GM11168 (cell line): ENCODE measurements at regions not wholly inside any gene's neighbourhood (a gene's known extent, or its start where the extent isn't known, plus 50 kb on each side); places are given as distances from the start of the nearest gene placed in this dataset.
"Not testable (repeated sequence)": the region's sequence is repeated elsewhere in the genome, so short reads cannot be mapped to it uniquely, and the experiment has no call there.

ENCODE experiments used
- in situ Hi-C: fragments of 300-500 bp; cut with MboI; formaldehyde crosslinking; loops from one replicate; pipeline ENCODE4 v1.12.0; 2022; ENCODE audit warnings: low sequenced_read_pairs; ENCODE audit not compliant: unreplicated experiment

DNA sequence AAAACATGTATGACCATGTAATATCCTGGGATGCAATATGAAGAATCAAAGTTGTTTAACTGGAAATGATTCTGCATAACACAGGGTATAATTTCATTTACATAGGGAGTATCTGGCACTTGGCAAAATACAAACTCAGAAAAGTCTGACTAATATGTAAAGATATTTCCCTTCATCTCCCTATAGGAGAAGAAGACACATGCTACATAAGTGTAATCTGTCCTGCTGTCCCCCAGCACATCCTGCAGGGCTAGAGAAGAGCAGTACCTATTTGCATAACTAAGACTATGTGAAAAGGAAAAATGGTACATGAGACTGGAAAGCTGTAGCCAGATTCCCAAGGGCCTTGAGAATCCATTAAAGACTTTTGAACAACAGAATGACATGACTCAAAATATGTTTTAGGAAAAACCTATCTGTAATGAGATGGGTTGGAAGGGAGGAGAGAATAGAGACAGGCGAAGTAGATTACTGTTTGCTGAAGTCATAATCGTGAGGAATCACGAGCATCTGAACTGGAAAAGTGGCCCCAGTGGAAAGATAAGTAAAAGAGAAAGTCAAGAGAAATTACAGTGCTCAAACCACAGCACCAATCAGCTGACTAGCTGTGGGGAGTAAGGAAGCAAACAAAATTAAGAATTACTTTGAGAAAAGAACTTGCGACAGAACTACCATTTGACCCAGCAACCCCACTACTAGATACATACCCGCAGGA, 155.1 kb upstream of the HMGA2 start:
- in situ Hi-C loops, result no loop called here

DNA sequence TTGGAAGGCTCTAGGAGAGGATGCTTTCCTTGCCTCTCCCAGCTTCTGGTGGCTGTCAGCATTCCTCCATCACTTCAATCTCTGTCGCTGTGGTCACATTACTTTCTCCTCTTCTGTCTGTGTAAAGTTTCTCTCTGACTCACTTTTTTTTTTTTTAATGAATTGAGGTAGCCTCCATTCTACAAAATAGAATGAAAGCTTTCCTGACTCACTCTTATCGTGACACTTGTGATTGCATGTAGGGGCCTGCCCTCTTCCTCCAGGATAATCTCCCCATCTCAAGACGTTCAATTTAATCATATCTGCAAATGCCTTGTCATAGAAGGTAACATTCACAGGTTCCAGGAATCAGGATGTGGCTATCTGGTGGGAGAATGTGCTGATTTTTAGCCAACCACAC, 153.5 kb upstream of the HMGA2 start:
- in situ Hi-C loops, result no loop called here

DNA sequence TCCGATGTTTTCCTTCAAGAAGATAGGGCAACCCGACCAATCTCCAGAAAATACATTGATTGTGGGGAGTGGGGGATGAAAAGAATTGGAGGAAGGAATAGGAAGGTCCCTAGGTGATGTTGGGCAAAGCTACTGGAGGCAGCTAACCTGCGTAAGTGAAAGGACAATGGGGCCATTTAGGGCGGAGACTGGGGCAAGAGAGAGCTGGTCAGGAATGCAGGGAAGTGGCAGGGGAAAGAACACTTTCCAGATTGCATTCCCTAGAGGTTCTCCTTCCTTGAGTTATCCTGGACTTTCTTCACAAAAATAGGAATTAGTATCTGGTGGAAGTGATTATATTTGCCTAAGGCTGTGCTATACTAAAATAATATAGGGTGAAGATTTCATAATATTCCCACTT, 151.8 kb upstream of the HMGA2 start:
- in situ Hi-C loops, result no loop called here

DNA sequence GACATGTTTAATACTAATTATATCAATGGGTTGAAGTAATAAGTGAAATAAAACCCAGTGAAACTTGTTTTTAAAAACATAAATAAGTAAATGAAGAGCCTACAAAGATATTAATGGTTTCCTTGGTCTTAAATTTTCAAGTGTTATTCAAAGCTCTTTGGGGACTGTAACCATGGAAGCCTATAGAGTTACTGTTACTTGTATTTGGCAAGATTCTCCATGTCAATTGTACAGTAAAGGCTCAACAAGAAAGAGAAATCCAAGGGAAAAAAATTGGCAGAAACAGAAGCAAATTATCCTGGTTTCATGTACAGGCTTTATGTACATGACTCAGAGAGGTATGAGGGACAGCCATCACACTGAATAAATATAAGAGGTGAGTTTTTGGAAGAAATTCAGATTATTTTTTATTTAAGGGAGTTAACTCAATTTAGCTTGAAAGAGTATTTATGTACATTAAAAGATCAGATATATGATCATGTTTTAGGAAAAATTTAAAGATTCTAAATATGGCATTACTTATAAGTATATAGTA, 151.1 kb upstream of the HMGA2 start:
- in situ Hi-C loops, result no loop called here

DNA sequence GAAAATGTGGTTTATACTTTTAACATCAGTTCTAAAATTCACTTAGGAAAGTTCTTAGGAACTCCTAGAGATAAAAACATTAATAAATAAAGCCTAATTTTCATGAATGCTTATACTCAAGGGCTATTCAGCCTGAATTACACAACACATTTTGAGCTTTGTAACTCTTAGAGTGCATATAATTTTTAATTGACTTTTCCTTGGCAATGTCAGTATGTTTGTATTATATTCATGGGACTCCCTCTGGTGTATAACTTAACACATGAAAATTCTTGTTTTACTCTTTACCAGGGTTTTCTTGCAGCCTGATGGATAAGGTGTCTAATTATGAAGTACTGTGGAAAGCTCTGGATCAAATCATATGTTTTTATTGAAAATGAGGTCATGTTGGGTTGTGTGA, 150.6 kb upstream of the HMGA2 start:
- in situ Hi-C loops, result no loop called here

DNA sequence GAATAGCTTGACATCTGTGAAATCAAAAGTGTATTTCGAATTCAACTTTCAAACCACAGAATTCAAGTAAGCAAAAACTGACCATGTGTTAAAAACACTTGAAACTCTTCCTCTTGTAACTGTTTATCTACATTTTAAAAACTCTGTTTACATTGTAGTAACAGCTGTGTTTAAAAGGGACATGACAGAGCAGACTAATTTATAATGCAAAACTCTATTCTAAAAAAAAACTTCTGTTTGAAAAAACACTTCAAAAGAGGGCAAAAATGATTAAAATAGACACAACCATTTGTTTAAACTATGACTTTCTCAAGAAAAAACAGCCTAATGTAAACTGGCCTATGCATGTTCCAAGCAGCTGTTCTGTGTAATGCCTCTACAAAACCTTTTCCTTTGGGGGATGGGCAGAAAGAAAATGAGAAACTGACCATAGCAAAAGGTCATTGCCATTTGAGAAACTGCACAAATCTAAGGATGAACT, 149.1 kb upstream of the HMGA2 start:
- in situ Hi-C loops, result no loop called here

DNA sequence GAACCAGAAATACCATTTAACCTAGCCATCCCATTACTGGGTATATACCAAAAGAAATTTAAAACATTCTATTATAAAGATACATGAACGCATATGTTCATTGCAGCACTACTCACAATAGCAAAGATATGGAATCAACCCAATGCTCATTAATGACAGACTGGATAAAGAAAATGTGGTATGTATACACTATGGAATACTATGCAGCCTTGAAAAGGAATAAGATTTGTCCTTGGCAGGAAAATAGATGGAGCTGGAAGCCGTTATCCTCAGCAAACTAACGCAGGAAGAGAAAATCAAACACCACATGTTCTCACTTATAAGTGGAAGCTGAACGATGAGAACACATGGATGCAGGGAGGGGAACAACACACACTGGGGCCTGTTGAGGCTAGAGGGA, 146.1 kb upstream of the HMGA2 start:
- in situ Hi-C loops, result not testable (repeated sequence)

DNA sequence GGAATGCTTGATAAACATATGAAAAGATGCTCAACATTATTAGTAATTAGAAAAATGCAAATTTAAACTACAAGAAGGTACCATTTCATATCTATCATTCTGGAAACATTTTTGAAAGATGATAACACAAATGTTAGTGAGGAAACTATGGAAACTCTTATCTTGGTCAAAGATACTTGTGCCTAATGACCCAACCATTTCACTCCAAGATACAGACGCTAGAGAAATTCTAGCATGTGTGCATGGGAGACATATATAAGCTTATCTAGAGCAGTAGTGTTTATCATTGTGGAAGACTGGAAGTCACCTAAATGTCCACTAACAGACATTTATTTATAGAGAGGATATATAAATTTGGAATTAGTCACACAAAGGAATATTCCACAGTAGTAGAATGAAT, 143.1 kb upstream of the HMGA2 start:
- in situ Hi-C loops, result no loop called here

DNA sequence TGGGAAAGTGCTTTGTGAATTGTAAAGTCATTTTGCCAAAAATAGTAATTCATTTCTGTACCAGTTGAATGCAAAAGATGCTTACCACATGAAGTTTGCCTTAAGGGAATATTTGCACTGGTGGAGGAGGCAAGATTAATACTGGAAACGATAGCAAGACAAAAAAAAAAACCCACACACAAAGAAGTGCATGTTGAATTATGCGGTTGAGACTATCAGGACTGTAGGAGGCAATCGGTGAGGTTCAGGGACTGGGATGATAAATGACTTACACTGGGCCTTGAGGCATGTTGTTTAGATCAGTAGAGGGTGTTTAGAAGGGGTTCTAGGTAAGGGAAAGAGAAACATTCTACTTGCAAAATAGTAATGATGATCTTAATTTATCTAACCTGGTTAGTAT, 142.2 kb upstream of the HMGA2 start:
- in situ Hi-C loops, result no loop called here

DNA sequence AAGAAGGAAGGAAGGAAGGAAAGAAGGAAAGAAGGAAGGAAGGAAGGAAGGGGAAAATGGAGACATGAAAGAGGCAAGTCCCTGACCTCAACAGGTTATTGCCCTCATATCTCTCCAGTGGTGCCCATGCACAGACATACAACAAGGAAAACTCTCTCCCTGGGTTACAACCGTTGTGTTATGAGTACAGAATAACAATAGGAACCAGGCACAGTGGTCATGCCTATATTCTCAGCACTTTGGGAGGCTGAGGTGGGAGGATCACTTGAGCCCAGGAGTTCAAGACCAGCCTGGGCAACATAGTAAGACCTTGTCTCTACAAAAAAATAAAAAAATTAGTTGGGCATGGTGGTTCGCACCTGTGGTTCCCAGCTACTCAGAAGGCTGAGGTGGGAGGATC, 139.4 kb upstream of the HMGA2 start:
- in situ Hi-C loops, result no loop called here

DNA sequence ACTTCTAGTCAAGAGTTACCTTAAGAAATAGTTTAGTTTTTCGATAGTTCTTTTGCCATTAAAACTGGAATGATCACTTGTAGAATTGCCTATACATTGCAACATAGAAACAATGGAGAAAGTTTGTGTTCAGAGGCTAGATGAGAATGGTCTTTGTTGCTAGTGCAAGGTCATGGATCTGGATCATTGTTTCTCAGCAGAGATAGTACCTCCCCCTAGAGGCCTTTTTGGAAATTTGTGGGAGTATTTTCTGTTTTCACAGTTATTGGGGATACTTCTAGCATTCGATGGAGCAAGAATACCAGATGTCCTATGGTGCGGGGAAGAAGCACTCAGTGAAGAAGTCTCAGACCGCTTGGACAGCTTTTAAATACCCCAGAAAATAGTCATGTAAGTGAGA, 138.8 kb upstream of the HMGA2 start:
- in situ Hi-C loops, result no loop called here

DNA sequence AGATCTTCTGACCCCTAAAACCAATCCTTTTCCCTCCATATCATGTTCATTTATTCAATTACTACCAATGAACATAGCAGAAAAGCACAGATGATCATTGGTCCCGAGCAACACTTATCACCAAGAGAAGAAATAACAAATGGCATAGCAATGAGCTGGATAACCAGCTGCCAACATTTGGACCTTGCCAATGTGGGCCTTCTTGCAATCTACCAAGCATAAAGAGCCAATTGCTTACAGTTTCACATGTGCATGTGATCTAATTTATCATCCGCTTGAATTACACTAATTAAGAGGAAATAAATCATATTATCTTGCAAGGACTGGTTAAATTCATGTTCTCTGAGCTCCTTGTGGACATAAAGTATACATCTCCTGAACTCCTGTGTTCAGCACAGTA, 134.8 kb upstream of the HMGA2 start:
- in situ Hi-C loops, result no loop called here

DNA sequence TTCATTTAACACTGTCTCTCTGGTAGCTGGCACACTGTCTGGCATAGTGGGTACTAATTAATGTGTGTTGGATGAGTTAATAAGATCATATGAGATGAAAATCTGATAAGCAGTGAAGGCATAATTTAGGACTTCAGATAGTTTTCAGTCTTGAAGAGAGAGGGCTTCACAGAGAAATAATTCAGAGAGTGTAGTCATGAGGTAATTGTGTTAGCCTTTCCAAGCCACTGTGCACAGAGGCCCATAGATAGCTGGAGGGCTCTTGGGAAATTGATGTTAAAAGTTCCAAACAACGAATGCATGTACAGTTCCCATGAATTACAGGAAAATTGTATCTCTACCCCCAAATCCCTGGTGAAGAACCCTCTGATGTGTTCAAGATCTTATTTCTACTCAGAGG, 133.8 kb upstream of the HMGA2 start:
- in situ Hi-C loops, result no loop called here

DNA sequence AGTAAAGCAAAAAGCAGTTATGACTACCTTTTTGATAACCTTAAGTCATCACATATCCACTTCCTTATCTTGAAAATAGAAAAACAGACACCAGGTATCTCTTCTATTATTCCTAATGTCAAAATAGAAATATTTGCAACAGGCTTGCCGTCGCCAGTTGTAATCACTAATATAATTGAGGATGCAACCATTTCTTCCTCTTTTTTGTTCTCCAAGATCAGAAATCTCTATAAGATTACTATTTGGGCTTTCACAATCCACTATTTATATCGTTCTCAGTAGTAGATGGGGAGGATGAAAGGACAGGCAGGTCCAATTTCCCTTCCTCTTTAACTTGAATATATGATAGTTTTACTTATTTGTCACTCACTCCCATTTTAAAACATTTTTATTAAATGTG, 130.2 kb upstream of the HMGA2 start:
- in situ Hi-C loops, result no loop called here

DNA sequence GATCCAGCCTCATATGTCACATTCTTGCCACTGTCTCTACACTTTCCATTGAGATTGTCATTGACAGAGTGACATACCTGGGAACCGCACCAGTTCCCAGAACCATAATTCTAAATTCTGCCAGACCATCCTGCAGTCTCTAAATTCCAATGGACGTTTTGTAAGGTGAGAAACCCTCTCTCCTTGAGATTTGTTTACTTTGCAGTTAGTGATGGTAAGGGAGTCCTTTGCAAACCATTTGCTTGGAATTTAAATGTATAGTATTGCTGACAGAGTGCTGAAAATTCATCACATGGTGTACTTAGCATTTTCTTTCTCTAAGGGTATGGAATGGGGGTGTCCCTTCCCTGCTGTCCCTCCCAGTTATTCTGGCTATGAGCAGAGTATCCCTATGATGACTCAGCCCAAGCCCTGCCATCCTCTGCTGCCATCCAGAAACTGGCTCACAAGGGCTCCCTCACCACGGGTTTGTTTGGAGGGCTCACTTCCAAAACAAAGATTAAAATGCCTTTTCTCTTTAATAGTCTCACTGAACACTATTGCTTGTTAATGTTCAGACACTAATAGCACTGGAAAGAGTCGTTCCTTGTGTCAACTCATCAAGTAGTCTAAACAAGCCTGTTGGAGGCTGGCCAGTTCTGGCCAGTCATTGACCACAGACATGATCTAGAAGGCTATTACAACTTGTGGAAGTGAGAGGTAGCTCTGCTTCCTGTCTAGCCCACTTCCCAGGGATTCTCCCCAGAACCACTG, 129.0 kb upstream of the HMGA2 start:
- in situ Hi-C loops, result no loop called here

DNA sequence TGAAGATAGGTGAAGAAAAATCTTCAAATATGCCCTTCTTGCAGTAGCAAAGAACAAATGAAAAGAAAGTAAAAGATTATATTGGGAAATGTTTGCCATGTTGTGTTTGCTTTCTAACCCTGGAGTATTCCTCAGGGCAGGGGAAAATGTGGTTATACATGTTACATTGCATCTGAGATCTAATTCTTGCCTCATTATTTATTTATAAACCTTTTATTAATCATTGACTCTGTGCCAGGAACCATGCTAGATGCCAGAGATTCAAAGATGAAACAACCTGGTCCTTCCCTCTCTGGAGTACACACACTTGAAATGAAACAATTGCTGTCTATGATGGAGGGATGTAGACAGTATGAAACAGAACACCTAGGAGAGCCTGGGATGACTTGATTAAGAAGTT, 128.1 kb upstream of the HMGA2 start:
- in situ Hi-C loops, result no loop called here

DNA sequence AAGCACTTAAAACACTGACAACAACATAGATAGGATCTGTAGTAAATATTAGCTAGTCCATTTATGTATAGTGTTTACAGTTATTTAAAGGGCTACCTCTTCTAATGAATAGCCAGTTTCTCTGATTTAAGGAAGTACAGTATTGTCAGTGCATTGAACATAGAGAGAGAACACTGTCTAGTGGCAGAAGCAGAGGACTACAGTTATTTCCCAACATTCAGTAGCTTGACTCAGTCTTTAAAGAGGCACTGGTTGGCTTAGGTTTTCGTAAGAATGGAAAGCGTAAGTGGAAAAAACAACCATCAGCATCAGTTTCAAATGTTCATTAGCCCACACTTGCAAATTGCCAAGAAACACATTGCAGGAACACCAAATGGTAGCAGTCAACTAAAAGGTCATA, 125.0 kb upstream of the HMGA2 start:
- in situ Hi-C loops, result no loop called here

DNA sequence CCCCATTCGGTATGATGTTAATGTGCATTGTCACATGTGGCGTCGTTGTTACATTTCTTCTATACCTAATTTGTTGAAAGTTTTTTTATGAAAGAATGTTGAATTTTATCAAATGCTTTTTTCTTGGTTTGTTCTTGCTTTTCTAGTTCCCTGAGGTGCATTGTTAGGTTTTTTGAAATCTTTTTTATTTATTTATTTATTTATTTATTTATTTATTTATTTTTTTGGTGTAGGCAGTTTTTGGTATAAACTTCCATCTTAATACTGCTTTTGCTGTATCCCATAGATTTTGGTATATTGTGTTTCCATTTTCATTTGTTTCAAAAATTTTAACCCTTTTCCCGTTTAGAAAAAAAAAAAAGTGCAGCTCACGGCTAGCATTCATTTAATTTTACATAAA, 121.1 kb upstream of the HMGA2 start:
- in situ Hi-C loops, result no loop called here

DNA sequence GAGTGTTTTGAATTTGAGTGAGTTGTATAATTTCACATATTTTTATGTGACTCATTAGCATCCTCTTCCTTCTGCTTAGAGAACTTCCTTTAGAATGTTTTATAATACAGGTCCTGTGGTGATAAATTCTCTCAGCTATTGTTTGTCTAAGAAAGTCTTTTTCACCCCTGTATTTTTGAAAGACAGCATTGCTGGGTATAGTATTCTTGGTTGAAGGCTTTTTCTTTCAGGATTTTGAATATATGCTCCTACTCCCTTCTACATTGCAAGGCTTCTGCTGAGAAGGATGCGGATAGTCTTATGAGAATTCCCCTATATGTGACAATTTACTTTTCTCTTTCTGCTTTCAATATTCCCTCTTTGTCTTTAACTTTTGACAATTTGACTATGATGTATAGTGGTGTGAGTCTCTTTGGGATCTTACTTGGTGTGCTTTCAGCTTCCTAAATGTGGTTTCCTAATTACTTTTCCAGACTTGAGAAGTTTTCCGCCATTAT, 118.9 kb upstream of the HMGA2 start:
- in situ Hi-C loops, result no loop called here

DNA sequence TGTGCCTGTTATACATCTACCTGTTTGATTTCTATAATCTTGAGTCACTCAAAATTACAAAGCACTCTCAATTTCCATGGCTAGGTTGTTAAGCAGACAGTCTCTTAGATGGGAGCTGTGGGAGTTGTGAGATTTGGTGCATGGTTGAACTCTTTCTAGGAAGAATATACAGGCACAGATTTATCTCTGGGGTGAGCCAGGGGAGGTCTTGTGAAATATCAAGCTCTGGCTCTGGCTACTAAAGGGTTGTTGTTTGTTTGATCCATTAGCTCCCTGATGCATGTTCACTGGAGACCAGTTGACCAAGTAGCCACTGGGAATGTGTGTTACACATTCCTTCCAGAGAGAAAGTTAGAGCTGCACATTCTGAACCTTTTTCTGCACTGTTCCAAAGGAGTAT, 117.2 kb upstream of the HMGA2 start:
- in situ Hi-C loops, result no loop called here

DNA sequence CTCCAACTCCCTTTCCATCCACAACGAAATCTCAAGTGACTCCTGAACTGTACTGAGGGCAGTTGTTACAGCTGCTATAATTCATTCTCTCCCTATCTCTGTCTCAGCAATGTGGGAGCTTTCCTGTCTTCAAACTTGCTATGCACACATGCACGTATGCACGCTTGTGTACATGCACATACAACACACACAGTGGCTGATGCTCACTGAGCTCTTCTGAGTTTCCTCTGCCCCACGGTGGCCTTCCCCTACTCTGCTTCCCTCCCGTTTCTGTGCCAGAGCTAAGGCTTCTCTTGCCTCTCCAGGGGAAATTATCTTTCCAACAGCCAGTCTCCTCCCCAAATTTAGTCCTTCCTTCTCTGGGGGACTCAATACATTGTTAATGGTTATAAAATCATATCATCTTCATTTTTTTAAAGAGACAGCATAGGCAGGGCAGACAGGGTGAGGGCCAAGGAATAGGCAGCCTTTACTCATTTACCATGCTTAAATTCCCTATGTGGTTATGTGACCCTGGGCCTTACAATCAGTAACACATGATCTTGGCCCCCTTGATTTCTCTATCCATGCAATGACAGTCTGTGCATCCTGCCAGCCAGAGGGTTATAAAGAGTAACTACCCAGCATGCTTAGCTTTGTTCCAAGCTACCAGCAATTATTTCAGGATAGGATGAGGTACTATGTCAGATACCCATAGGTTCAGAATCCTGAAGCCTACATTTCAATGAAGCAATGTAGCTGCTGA, 111.9 kb upstream of the HMGA2 start:
- in situ Hi-C loops, result no loop called here
